ENCODE measurements at regions not wholly inside any gene's neighbourhood (a gene's known extent, or its start where the extent isn't known, plus 50 kb on each side); places are given as distances from the start of the nearest gene placed in this dataset.

GRCh38 chr4:153140294-153140693 is 63.9 kb upstream of the TRIM2 start:
- TF ChIP-seq POLR2A (IDR thresholded peaks at IDR 0.05) (no peak), EP300 (IDR thresholded peaks at IDR 0.05) (no peak), CTCF (IDR thresholded peaks at IDR 0.05) (no peak), POLR2AphosphoS5 (IDR thresholded peaks at IDR 0.05) (no peak)
